ENCODE measurements at regions not wholly inside any gene's neighbourhood (a gene's known extent, or its start where the extent isn't known, plus 50 kb on each side); places are given as distances from the start of the nearest gene placed in this dataset.

GRCh38 chr2:51706220-51706619 lies 674.3 kb upstream of the NRXN1 start:
- Histone ChIP-seq H3K9me3 (ENCODE audit: control insufficient read depth, low read depth, low read length) (no peaks in the 10 kb centered on the region), H4K20me1 (ENCODE audit: control insufficient read depth, extremely low read depth, insufficient read depth, low read length) (no peaks in the 10 kb centered on the region), H3K27ac (ENCODE audit: control insufficient read depth, insufficient read depth, low read length) (no peak overlapping the region), H3K9ac (ENCODE audit: control insufficient read depth, extremely low read depth, insufficient read depth, low read length) (no peak overlapping the region), H3K36me3 (ENCODE audit: control insufficient read depth in 2 of 2, extremely low read depth in 1 of 2, insufficient read depth in 2 of 2, low read length in 2 of 2) (no peaks in the 10 kb centered on the region), H3K4me2 (ENCODE audit: control insufficient read depth, extremely low read depth, insufficient read depth, low read depth, low read length) (no peak overlapping the region), H3K9me1 (ENCODE audit: control insufficient read depth, extremely low read depth, insufficient read depth, low read length) (no peaks in the 10 kb centered on the region), H3K4me3 (ENCODE audit: control insufficient read depth in 2 of 3, extremely low read depth in 1 of 3, insufficient read depth in 2 of 3, low read depth in 1 of 3, low read length in 3 of 3) (no peak overlapping the region), H2AFZ (ENCODE audit: control insufficient read depth, low read length) (no peak overlapping the region), H3K4me1 (ENCODE audit: control insufficient read depth, extremely low read depth, insufficient read depth, low read length) (no peaks in the 10 kb centered on the region), H3K27me3 (ENCODE audit: control insufficient read depth, extremely low read depth, insufficient read depth, low read length) (no peaks in the 10 kb centered on the region), H3K79me2 (ENCODE audit: control insufficient read depth, insufficient read depth, low read length) (no peaks in the 10 kb centered on the region)
- FAIRE-seq, result no peak
- no peak for DNase-seq (ENCODE audit: low read depth, low spot score)
- TF ChIP-seq CTCF (optimal IDR thresholded peaks at IDR 0.05 in 1 of 3, IDR thresholded peaks at IDR 0.05 in 1 of 3, conservative IDR thresholded peaks at IDR 0.05 in 1 of 3; ENCODE audit: extremely low read depth in 1 of 3, insufficient read depth in 2 of 3, low read length in 3 of 3), result no peak
- no peak for TF ChIP-seq EZH2 (IDR thresholded peaks at IDR 0.05; ENCODE audit: low read length)
- dilution Hi-C loops (cut with MboI; ENCODE audit: extremely low pct_ligation_motif_present, low sequenced_read_pairs), result no loop called here

- FAIRE-seq (no peak), DNase-seq (ENCODE audit: low read depth, low spot score) (no peak)
- dilution Hi-C loops (cut with MboI; ENCODE audit: extremely low pct_ligation_motif_present, low sequenced_read_pairs), result no loop called here
- no peaks in the 10 kb centered on the region for H3K9me1 ChIP-seq (ENCODE audit: control insufficient read depth, extremely low read depth, insufficient read depth, low read length)
- H2AFZ ChIP-seq (ENCODE audit: control insufficient read depth, low read length), result no peak overlapping the region
- no peaks in the 10 kb centered on the region for H3K4me1 ChIP-seq (ENCODE audit: control insufficient read depth, extremely low read depth, insufficient read depth, low read length)
- no peak for TF ChIP-seq EZH2 (IDR thresholded peaks at IDR 0.05; ENCODE audit: low read length)
- no peak for TF ChIP-seq CTCF (optimal IDR thresholded peaks at IDR 0.05 in 1 of 3, IDR thresholded peaks at IDR 0.05 in 1 of 3, conservative IDR thresholded peaks at IDR 0.05 in 1 of 3; ENCODE audit: extremely low read depth in 1 of 3, insufficient read depth in 2 of 3, low read length in 3 of 3)
- H3K79me2 ChIP-seq (ENCODE audit: control insufficient read depth, insufficient read depth, low read length), result no peaks in the 10 kb centered on the region
- no peak overlapping the region for H3K4me3 ChIP-seq (ENCODE audit: control insufficient read depth in 2 of 3, extremely low read depth in 1 of 3, insufficient read depth in 2 of 3, low read depth in 1 of 3, low read length in 3 of 3)
- no peaks in the 10 kb centered on the region for H3K9me3 ChIP-seq (ENCODE audit: control insufficient read depth, low read depth, low read length)
- no peaks in the 10 kb centered on the region for H4K20me1 ChIP-seq (ENCODE audit: control insufficient read depth, extremely low read depth, insufficient read depth, low read length)
- no peak overlapping the region for H3K27ac ChIP-seq (ENCODE audit: control insufficient read depth, insufficient read depth, low read length)
- no peak overlapping the region for H3K9ac ChIP-seq (ENCODE audit: control insufficient read depth, extremely low read depth, insufficient read depth, low read length)
- H3K4me2 ChIP-seq (ENCODE audit: control insufficient read depth, extremely low read depth, insufficient read depth, low read depth, low read length), result no peak overlapping the region
- no peaks in the 10 kb centered on the region for H3K27me3 ChIP-seq (ENCODE audit: control insufficient read depth, extremely low read depth, insufficient read depth, low read length)
- no peaks in the 10 kb centered on the region for H3K36me3 ChIP-seq (ENCODE audit: control insufficient read depth in 2 of 2, extremely low read depth in 1 of 2, insufficient read depth in 2 of 2, low read length in 2 of 2)
Observed at GRCh38 chr2:51705417-51705816, 673.5 kb upstream of the NRXN1 start.
